AG04450 (cell line): ENCODE measurements at regions not wholly inside any gene's neighbourhood (a gene's known extent, or its start where the extent isn't known, plus 50 kb on each side); places are given as distances from the start of the nearest gene placed in this dataset.

ENCODE experiments used
- CTCF ChIA-PET: fragments of 300-600, 350-600 bp; formaldehyde crosslinking; extraction: SDS; loops from one replicate; lab custom pipeline; 2022; ENCODE audit warnings: antibody characterized with exemption, inconsistent platforms; lab: Charles Lee
- POLR2A ChIA-PET: fragments of 350-600 bp; formaldehyde crosslinking; extraction: SDS; loops from one replicate; lab custom pipeline; 2021; ENCODE audit warnings: antibody characterized with exemption, inconsistent platforms; lab: Yijun Ruan, JAX
- DNase-seq: peaks from one replicate; pipeline ENCODE4 v3.0.0-alpha.2; 2011; ENCODE audit warnings: low read depth, low spot score
- H3K27ac ChIP-seq: one replicate; pipeline ENCODE4 v1.5.1; 2012; ENCODE audit warnings: low read depth, low read length, control low read depth
- H3K27me3 ChIP-seq: one replicate; pipeline ENCODE4 v1.6.0; 2012; ENCODE audit warnings: low read length; ENCODE audit not compliant: control insufficient read depth, insufficient read depth
- H3K4me3 ChIP-seq: 2 replicates; pipeline ENCODE4 v1.5.1; 2011; ENCODE audit warnings: mild to moderate bottlenecking, low read depth, low read length, control low read depth
- H3K9me3 ChIP-seq: 2 replicates; pipeline ENCODE4 v1.5.1; 2012; ENCODE audit warnings: low read length; ENCODE audit not compliant: control insufficient read depth, insufficient read depth
- CTCF ChIP-seq: IDR thresholded peaks from 2 replicates; pipeline ENCODE4 v1.5.1; 2011; ENCODE audit warnings: low read depth, low read length, control low read depth, inconsistent platforms

DNA sequence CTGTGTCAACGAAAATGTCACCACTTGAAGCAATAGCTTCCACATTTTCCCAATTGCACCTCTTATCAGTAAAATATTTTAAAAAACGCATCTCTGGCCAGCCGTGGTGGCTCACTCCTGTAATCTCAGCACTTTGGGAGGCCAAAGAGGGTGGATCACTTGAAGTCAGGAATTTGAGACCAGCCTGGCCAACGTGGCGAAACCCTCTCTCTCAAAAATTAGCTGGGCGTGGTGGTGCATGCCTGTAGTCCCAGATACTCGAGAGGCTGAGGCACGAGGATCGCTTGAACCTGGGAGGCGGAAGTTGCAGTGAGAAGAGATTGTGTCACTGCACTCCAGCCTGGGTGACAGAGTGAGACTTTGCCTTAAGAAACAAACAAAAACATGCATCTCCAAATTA is 210.1 kb upstream of the CHD1 start:
- Histone ChIP-seq H3K4me3 (no peak overlapping the region), H3K27ac (no peak overlapping the region), H3K27me3 (no peaks in the 10 kb centered on the region), H3K9me3 (no peaks in the 10 kb centered on the region)
- POLR2A ChIA-PET: no interaction called here
- no peak for DNase-seq
- no peak for TF ChIP-seq CTCF
- CTCF ChIA-PET: no interaction called here

DNA sequence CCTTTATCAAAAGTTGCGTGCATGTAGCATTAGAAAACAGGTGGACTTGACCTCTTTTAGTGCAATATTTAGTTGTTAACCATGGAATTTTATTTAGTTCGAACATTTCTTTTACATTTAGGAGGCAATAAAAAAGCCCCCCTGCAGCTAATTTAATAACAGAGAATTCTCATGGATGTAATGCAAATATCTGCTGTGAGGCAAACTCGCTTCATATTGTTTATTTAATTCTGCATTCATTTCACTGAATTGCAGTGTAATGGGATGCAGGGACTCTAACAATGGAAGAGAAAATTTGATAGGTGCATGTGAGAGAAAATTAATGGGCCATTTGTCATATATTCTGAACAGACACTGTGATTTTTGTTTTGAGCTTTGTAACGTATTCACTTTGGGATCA is 205.1 kb upstream of the CHD1 start:
- Histone ChIP-seq H3K27me3 (no peaks in the 10 kb centered on the region), H3K4me3 (no peak overlapping the region), H3K27ac (no peak overlapping the region), H3K9me3 (no peaks in the 10 kb centered on the region)
- ChIA-PET CTCF (no interaction called here), POLR2A (no interaction called here)
- TF ChIP-seq CTCF: no peak
- no peak for DNase-seq

- POLR2A ChIA-PET: no interaction called here
- no peak for TF ChIP-seq CTCF
- H3K27me3 ChIP-seq: no peaks in the 10 kb centered on the region
- H3K4me3 ChIP-seq: no peak overlapping the region
- DNase-seq: no peak
- H3K9me3 ChIP-seq: no peaks in the 10 kb centered on the region
- no peak overlapping the region for H3K27ac ChIP-seq
- CTCF ChIA-PET: no interaction called here
Observed at GRCh38 chr5:99129768-99130501, 201.1 kb upstream of the CHD1 start.

DNA sequence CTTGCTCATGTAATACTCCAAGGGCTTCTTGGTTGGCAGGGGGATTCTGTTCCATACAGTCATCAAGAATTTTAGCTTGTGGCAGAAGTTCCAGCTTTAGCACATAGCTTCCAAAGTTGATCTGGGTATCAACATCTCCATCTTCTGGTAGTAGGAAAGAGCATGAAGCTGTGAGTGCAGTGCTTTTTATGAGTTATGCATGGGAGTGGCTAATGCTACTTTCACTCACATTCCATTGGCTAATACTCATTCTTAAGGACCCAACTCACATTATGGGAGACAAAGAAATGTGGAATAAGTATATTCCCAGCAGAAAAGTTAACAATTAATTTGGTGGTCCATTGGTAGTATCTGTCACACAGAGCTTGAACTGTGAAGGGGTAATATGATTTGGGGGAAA is 194.2 kb upstream of the CHD1 start:
- no peak overlapping the region for H3K4me3 ChIP-seq
- H3K27ac ChIP-seq: no peak overlapping the region
- no peaks in the 10 kb centered on the region for H3K27me3 ChIP-seq
- TF ChIP-seq CTCF: no peak
- ChIA-PET POLR2A (no interaction called here), CTCF (interaction anchor here (0.9 kb wide), 1 partner anchor 18 kb away, joined by 6 read pairs; no protein-coding TSS in a partner anchor)
- H3K9me3 ChIP-seq: no peaks in the 10 kb centered on the region
- DNase-seq: no peak

DNA sequence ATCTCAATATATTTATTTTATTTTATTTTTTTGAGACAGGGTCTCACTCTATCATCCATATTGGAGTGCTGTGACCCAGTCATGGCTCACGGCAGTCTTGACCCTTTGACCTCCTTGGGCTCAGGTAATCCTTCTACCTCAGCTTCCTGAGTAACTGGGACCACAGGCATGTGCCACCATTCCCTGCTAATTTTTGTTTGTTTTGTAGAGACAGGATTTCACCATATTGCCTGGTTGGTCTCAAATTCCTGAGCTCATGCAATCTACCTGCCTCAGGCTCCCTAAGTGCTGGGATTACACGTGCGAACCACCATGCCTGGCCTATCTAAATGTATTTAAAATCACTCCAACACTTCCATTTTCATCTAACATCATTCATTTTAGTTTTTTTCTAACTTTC is 190.5 kb upstream of the CHD1 start:
- H3K9me3 ChIP-seq: no peaks in the 10 kb centered on the region
- ChIA-PET CTCF (no interaction called here), POLR2A (no interaction called here)
- H3K27ac ChIP-seq: no peak overlapping the region
- no peaks in the 10 kb centered on the region for H3K27me3 ChIP-seq
- no peak for TF ChIP-seq CTCF
- no peak for DNase-seq
- H3K4me3 ChIP-seq: no peak overlapping the region
